ENCODE measurements at regions not wholly inside any gene's neighbourhood (a gene's known extent, or its start where the extent isn't known, plus 50 kb on each side); places are given as distances from the start of the nearest gene placed in this dataset.

GRCh38 chr16:24668481-24669061, 60.9 kb upstream of the TNRC6A start:
- H3K4me3 ChIP-seq = no peak overlapping the region
- peaks cover 7% of the 10 kb centered on the region for H3K27me3 ChIP-seq
- in situ Hi-C loops (cut with MboI; ENCODE audit: low pct_ligation_motif_present in 1 of 4, low pct_unique_long_range_greater_than_20kb in 1 of 4, low sequenced_read_pairs in 3 of 4) (no loop called here), intact Hi-C loops (cut with DNase I; ENCODE audit: low total_unique reads) (no loop called here)
- H3K27ac ChIP-seq = peak overlapping the region; percentile 68 to 79 (median 74)
- no peaks in the 10 kb centered on the region for H3K4me1 ChIP-seq
- no peaks in the 10 kb centered on the region for H3K36me3 ChIP-seq
- no peak for DNase-seq
- TF ChIP-seq CTCF (IDR thresholded peaks at IDR 0.05) (no peak), POLR2AphosphoS5 (IDR thresholded peaks at IDR 0.05) (peak in 2 of 3 donors; percentile 15 to 21)
- 53 to 59% methylated on average over 6 to 9 of the region's 9 CpGs for WGBS, 2 donors (ENCODE audit: low coverage in 1 of 2)
- H3K9me3 ChIP-seq = no peaks in the 10 kb centered on the region

- peaks cover 7% of the 10 kb centered on the region for H3K27me3 ChIP-seq
- H3K36me3 ChIP-seq = no peaks in the 10 kb centered on the region
- no peaks in the 10 kb centered on the region for H3K4me1 ChIP-seq
- no peak overlapping the region for H3K4me3 ChIP-seq
- TF ChIP-seq CTCF (IDR thresholded peaks at IDR 0.05) (no peak), POLR2AphosphoS5 (IDR thresholded peaks at IDR 0.05) (peak in 1 of 3 donors; percentile 12)
- WGBS, 2 donors (ENCODE audit: low coverage in 1 of 2) = 30 to 38% methylated on average over 16 to 22 of the region's 22 CpGs
- no peaks in the 10 kb centered on the region for H3K9me3 ChIP-seq
- peak; percentile 29 for DNase-seq
- in situ Hi-C loops (cut with MboI; ENCODE audit: low pct_ligation_motif_present in 1 of 4, low pct_unique_long_range_greater_than_20kb in 1 of 4, low sequenced_read_pairs in 3 of 4) = no loop called here
- H3K27ac ChIP-seq = peak overlapping the region in 3 of 4 donors; percentile 68 to 79 (median 78)
- intact Hi-C loops (cut with DNase I; ENCODE audit: low total_unique reads) = no loop called here
Observed at GRCh38 chr16:24670623-24671454, 58.6 kb upstream of the TNRC6A start.

GRCh38 chr16:24671455-24671954, 57.9 kb upstream of the TNRC6A start:
- H3K27ac ChIP-seq = peak overlapping the region in 1 of 4 donors; percentile 79
- in situ Hi-C loops (cut with MboI; ENCODE audit: low pct_ligation_motif_present in 1 of 4, low pct_unique_long_range_greater_than_20kb in 1 of 4, low sequenced_read_pairs in 3 of 4) = no loop called here
- 80 to 86% methylated on average over 8 to 10 of the region's 10 CpGs for WGBS, 2 donors (ENCODE audit: low coverage in 1 of 2)
- no peaks in the 10 kb centered on the region for H3K36me3 ChIP-seq
- intact Hi-C loops (cut with DNase I; ENCODE audit: low total_unique reads) = no loop called here
- TF ChIP-seq POLR2A (IDR thresholded peaks at IDR 0.05) = no peak
- no peak for TF ChIP-seq EP300 (IDR thresholded peaks at IDR 0.05; ENCODE audit: low read depth)
- no peak for TF ChIP-seq POLR2AphosphoS5 (IDR thresholded peaks at IDR 0.05)
- TF ChIP-seq CTCF (IDR thresholded peaks at IDR 0.05) = no peak
- H3K27me3 ChIP-seq = peaks cover 7% of the 10 kb centered on the region
- DNase-seq = no peak
- H3K4me3 ChIP-seq = no peak overlapping the region
- H3K4me1 ChIP-seq = no peaks in the 10 kb centered on the region
- H3K9me3 ChIP-seq = no peaks in the 10 kb centered on the region

- intact Hi-C loops (cut with DNase I; ENCODE audit: low total_unique reads) = no loop called here
- in situ Hi-C loops (cut with MboI; ENCODE audit: low pct_ligation_motif_present in 1 of 4, low pct_unique_long_range_greater_than_20kb in 1 of 4, low sequenced_read_pairs in 3 of 4) = no loop called here
- Histone ChIP-seq H3K4me1 (no peaks in the 10 kb centered on the region), H3K9me3 (no peaks in the 10 kb centered on the region), H3K27me3 (peaks cover 7% of the 10 kb centered on the region), H3K27ac (no peak overlapping the region), H3K4me3 (no peak overlapping the region), H3K36me3 (no peaks in the 10 kb centered on the region)
- WGBS, 2 donors (ENCODE audit: low coverage in 1 of 2) = 83 to 86% methylated on average over 3 of the region's 3 CpGs
- no peak for TF ChIP-seq POLR2AphosphoS5 (IDR thresholded peaks at IDR 0.05)
- TF ChIP-seq CTCF (IDR thresholded peaks at IDR 0.05) = no peak
- no peak for TF ChIP-seq EP300 (IDR thresholded peaks at IDR 0.05; ENCODE audit: low read depth)
- TF ChIP-seq POLR2A (IDR thresholded peaks at IDR 0.05) = no peak
- no peak for DNase-seq
Observed at GRCh38 chr16:24673155-24673554, 56.3 kb upstream of the TNRC6A start.
